Fibroblast of villous mesenchyme (primary cell): ENCODE measurements at regions not wholly inside any gene's neighbourhood (a gene's known extent, or its start where the extent isn't known, plus 50 kb on each side); places are given as distances from the start of the nearest gene placed in this dataset.
"Not testable (repeated sequence)": the region's sequence is repeated elsewhere in the genome, so short reads cannot be mapped to it uniquely, and the experiment has no call there.

ENCODE experiments used
- DNase-seq: peaks from one replicate; pipeline ENCODE4 v3.0.0-alpha.2; 2010; ENCODE audit warnings: low read depth
- H3K4me3 ChIP-seq: 2 replicates; pipeline ENCODE4 v1.5.1; 2011; ENCODE audit warnings: low read depth, mild to moderate bottlenecking, low read length
- CTCF ChIP-seq: IDR thresholded peaks from 2 replicates; pipeline ENCODE4 v1.5.1; 2012; ENCODE audit warnings: low read depth, mild to moderate bottlenecking, low read length; ENCODE audit not compliant: insufficient read depth

DNA sequence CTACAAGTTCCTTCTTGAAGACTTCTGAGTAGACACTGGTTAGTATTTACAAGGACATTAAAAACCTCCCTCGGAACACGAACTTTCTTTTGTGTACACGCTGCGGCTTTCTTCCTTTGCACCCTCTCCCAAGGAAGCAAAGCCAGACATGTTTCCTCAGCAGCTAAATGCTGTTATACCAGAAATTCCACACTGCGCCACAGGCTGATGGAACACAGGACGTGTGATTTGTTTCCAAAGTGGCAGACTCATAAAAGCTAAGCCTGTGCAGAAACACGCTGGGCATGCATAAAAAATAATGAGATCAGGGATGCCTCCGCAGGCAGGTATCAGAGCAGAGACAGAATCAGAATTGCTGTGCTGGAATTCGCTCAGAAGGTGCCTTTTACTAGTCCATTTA is 73.0 kb upstream of the RGPD5 start:
- no peak for TF ChIP-seq CTCF
- no peak overlapping the region for H3K4me3 ChIP-seq
- no peak for DNase-seq

GRCh38 chr2:109721626-109722025 is 72.5 kb upstream of the RGPD5 start:
- TF ChIP-seq CTCF = no peak
- DNase-seq = no peak
- no peak overlapping the region for H3K4me3 ChIP-seq

- H3K4me3 ChIP-seq = no peak overlapping the region
- DNase-seq = no peak
- no peak for TF ChIP-seq CTCF
Measured at GRCh38 chr2:109722026-109722425, 72.1 kb upstream of the RGPD5 start.

- H3K4me3 ChIP-seq, DNase-seq: not testable (repeated sequence)
Measured at GRCh38 chr2:109722640-109723039, 71.5 kb upstream of the RGPD5 start.

DNA sequence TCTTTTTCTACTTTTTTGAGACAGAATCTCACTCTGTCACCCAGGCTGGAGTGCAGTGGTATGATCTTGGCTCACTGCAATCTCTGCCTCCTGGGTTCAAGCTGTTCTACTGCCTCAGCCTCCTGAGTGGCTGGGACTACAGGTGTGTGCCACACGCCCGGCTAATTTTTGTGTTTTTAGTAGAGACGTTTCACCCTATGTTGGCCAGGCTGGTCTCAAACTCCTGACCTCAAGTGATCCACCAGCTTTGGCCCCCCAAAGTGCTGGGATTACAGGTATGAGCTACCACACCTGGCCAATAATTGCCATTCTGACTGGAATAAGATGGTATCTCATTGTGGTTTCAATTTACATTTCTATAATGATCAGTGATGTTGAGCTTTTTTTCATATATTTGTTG is 71.0 kb upstream of the RGPD5 start:
- not testable (repeated sequence) for DNase-seq, H3K4me3 ChIP-seq

DNA sequence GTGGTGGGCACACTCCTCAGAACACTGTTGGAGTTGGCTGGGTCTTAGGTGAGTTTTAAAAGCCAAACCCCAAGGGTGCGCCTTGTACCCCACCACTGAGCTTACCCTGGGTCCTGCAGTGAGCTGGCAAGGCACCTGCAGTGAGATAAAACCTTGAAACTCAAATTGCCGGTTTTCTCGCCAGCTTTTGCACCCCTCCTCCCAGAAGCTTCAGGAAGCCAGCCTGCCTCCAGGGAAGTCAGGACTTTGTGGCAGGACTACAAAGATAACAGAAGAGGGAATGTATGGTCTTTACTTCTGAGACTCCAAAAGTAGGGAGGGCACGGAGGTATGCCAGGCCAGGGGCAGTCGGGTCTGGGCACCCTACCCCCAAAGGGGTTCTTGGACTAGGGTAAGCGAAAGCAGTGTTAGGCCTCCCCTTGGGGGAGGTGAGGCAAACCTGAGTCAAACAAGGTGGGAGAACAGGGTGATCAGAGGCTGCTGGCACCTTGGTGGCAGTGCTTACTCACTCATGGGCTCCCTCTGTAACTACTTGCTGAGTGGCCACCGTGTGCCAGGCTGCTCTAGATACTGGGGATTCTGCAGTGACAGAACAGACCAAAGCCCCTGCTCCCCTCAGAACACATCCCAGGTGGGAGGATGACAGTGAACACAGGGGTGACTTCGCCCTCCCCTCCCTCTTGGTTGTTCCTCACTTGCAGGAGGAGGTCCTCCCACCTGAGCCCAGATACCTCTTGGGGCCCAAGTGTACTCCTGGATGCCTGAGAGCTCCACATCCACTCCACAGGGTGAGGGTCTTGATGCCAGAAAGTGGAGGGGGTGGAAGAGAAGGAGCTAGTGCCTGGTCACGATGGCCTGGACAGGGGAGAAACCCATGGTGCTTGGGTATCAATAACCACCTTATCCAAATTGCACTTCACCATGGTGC is 69.3 kb upstream of the RGPD5 start:
- no peak overlapping the region for H3K4me3 ChIP-seq
- no peak for DNase-seq
- no peak for TF ChIP-seq CTCF

DNA sequence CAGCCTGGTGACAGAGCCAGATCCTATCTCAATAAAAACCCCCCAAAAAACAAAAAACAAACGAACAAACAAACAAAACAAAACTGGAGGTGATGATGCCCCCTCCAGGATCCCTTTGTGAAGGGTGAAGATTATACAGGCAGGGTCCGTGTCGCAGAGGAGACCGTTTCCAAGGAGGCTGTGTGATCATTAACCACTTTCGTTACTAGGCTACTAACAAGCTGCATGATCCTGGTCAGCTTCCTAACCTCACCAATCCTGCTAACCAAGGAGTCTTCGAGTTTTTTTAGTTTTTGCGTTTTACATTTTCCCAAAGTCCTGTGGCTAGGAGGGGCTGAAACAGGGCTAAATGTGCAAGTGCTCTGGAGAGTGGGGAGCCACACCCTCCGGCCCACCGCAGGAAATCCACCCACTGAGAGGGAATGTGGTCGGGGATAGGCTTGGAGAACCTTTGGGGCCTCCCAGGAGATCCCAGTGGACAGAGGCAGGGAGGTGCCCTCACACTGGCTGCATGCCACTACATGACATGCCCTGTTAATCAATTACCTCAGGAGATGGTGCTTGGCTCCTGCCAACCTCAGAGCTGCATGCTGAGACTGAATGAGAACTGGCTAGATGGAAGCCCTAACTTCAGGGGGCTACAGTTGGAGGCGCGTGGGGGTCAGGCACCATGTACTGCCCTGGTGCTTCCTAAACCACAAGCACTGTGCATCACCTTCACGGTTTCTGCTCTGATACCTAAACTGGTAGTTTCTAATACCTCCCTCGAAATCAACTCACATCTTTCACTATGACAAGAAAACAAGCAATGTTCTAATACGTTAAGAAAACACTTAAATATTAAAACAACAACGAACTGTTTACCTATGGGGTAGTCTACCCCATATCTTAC is 67.5 kb upstream of the RGPD5 start:
- no peak overlapping the region for H3K4me3 ChIP-seq
- TF ChIP-seq CTCF = no peak
- DNase-seq = no peak
